SU-DHL-6 (cell line): ENCODE measurements at regions not wholly inside any gene's neighbourhood (a gene's known extent, or its start where the extent isn't known, plus 50 kb on each side); places are given as distances from the start of the nearest gene placed in this dataset.

Experiments
- CTCF ChIP-seq: fragments of 200-600 bp; sonication (generic); IDR thresholded peaks from one replicate; pipeline ENCODE4 v1.5.1; 2017; ENCODE audit warnings: antibody characterized with exemption, mild to moderate bottlenecking, low read length, moderate library complexity; ENCODE audit not compliant: insufficient read depth, poor library complexity, severe bottlenecking
- EZH2phosphoT487 ChIP-seq: fragments of 200-600 bp; sonication (generic), shearing (Covaris generic); conservative IDR thresholded peaks from 2 replicates; pipeline ENCODE4 v1.6.1; 2018; ENCODE audit warnings: mild to moderate bottlenecking, antibody characterized with exemption, low read length, moderate library complexity, mixed read lengths

GRCh38 chr7:106561151-106561550, 99.8 kb downstream of the CCDC71L start:
- TF ChIP-seq CTCF (no peak), EZH2phosphoT487 (no peak)
